CD14-positive monocyte (primary cell): ENCODE measurements at regions not wholly inside any gene's neighbourhood (a gene's known extent, or its start where the extent isn't known, plus 50 kb on each side); places are given as distances from the start of the nearest gene placed in this dataset.

ENCODE experiments used
- DNase-seq, 3 donors: peaks; one replicate each; pipeline ENCODE4 v3.0.0-alpha.2; 2011 to 2022
- H2AFZ ChIP-seq: 2 replicates; pipeline ENCODE4 v1.6.0; 2012; ENCODE audit warnings: mild to moderate bottlenecking, low read depth, low read length, inconsistent platforms; ENCODE audit not compliant: insufficient read depth, poor library complexity, severe bottlenecking
- H3K27ac ChIP-seq, 2 donors: 1 replicate in 1 of 2; 2 replicates in 1 of 2; pipeline ENCODE4 v1.5.1; 2012 to 2013; ENCODE audit warnings: low read length in 2 of 2, control low read depth in 1 of 2, inconsistent platforms in 1 of 2, low read depth in 1 of 2, mild to moderate bottlenecking in 1 of 2
- H3K27me3 ChIP-seq, 2 donors: one replicate each; pipeline versions ENCODE4 v1.6.0 to v1.6.1; 2011 to 2013; ENCODE audit warnings: low read length in 2 of 2; ENCODE audit not compliant: control insufficient read depth in 2 of 2, insufficient read depth in 2 of 2
- H3K36me3 ChIP-seq, 2 donors: replicated peaks in 1 of 2; 1 replicate in 1 of 2; 2 replicates in 1 of 2; pipeline versions ENCODE4 v1.5.1 to v1.6.1; 2012 to 2013; ENCODE audit warnings: low read length in 2 of 2, control low read depth in 1 of 2, inconsistent platforms in 1 of 2, mild to moderate bottlenecking in 1 of 2; ENCODE audit not compliant: insufficient read depth in 2 of 2, control insufficient read depth in 1 of 2
- H3K4me1 ChIP-seq, 2 donors: 1 replicate in 1 of 2; 2 replicates in 1 of 2; pipeline versions ENCODE4 v1.5.1 to v1.6.1; 2012 to 2013; ENCODE audit warnings: low read length in 2 of 2, control low read depth in 1 of 2, inconsistent platforms in 1 of 2, mild to moderate bottlenecking in 1 of 2, moderate library complexity in 1 of 2; ENCODE audit not compliant: insufficient read depth in 2 of 2, control insufficient read depth in 1 of 2
- H3K4me2 ChIP-seq: replicated peaks from 2 replicates; pipeline ENCODE3; 2012; ENCODE audit warnings: low read length, moderate library complexity, mild to moderate bottlenecking; ENCODE audit not compliant: poor library complexity, severe bottlenecking; ENCODE audit errors: extremely low read depth
- H3K4me3 ChIP-seq, 3 experiments: fragments of 200-600 bp in 1 of 3; sonication (generic) in 1 of 3; replicated peaks in 1 of 3; 1 replicate in 2 of 3; 2 replicates in 1 of 3; pipeline ENCODE4 v1.5.1; 2011 to 2013; ENCODE audit warnings: low read length in 3 of 3, mild to moderate bottlenecking in 3 of 3, control low read depth in 2 of 3, low read depth in 2 of 3, inconsistent platforms in 1 of 3, moderate library complexity in 1 of 3
- H3K79me2 ChIP-seq: 2 replicates; pipeline ENCODE4 v1.6.0; 2012; ENCODE audit warnings: mild to moderate bottlenecking, control low read depth, inconsistent platforms, low read length, moderate library complexity; ENCODE audit not compliant: insufficient read depth
- H3K9ac ChIP-seq: 2 replicates; pipeline ENCODE4 v1.6.0; 2017; ENCODE audit warnings: low read length, mild to moderate bottlenecking; ENCODE audit not compliant: insufficient read depth, poor library complexity, severe bottlenecking
- H3K9me3 ChIP-seq, 2 donors: replicated peaks in 1 of 2; 1 replicate in 1 of 2; 2 replicates in 1 of 2; pipeline versions ENCODE4 v1.5.1 to v1.6.1; 2012 to 2013; ENCODE audit warnings: low read length in 2 of 2, control low read depth in 1 of 2; ENCODE audit not compliant: control insufficient read depth in 1 of 2, insufficient read depth in 1 of 2
- H4K20me1 ChIP-seq: 2 replicates; pipeline ENCODE4 v1.6.0; 2012; ENCODE audit warnings: mild to moderate bottlenecking, low read length, control low read depth, moderate library complexity; ENCODE audit not compliant: insufficient read depth
- H3K27ac Mint-ChIP-seq, 7 donors: one replicate each; pipeline ENCODE4 v1.8.0; 2020; ENCODE audit warnings: mild to moderate bottlenecking in 7 of 7, mixed read lengths in 7 of 7, moderate library complexity in 6 of 7, inconsistent platforms in 2 of 7
- H3K27me3 Mint-ChIP-seq, 3 donors: one replicate each; pipeline ENCODE4 v1.8.0; 2021 to 2022; ENCODE audit warnings: low read depth in 3 of 3, mild to moderate bottlenecking in 3 of 3, mixed read lengths in 3 of 3, moderate library complexity in 3 of 3, inconsistent platforms in 1 of 3
- H3K36me3 Mint-ChIP-seq, 2 donors: one replicate each; pipeline ENCODE4 v1.8.0; 2020; ENCODE audit warnings: mixed read lengths in 2 of 2, inconsistent platforms in 1 of 2, mild to moderate bottlenecking in 1 of 2
- H3K4me1 Mint-ChIP-seq: one replicate; pipeline ENCODE4 v1.8.0; 2020; ENCODE audit warnings: mild to moderate bottlenecking, mixed read lengths
- H3K4me3 Mint-ChIP-seq, 2 donors: one replicate each; pipeline ENCODE4 v1.8.0; 2020; ENCODE audit warnings: mild to moderate bottlenecking in 2 of 2, mixed read lengths in 2 of 2, moderate library complexity in 1 of 2
- H3K9me3 Mint-ChIP-seq, 7 donors: one replicate each; pipeline ENCODE4 v1.8.0; 2020 to 2022; ENCODE audit warnings: mixed read lengths in 7 of 7, mild to moderate bottlenecking in 6 of 7, moderate library complexity in 6 of 7, inconsistent platforms in 2 of 7
- CTCF ChIP-seq: fragments of 200-600 bp; IDR thresholded peaks from one replicate; pipeline ENCODE4 v1.8.0; 2022; ENCODE audit warnings: antibody characterized with exemption, mild to moderate bottlenecking
- WGBS: methylation state at CpG from one replicate; pipeline ENCODE4 v1.1.5; 2013; ENCODE audit warnings: missing lambda C conversion rate; ENCODE audit not compliant: insufficient coverage; 5-methylcytosine and 5-hydroxymethylcytosine counted together
- intact Hi-C, 2 donors: fragments of 100-400 bp; cut with micrococcal nuclease; formaldehyde crosslinking; loops; one replicate each; pipeline versions ENCODE4 v1.15.0 to v1.15.1; 2023

GRCh38 chr12:16796168-16796567 lies 190.2 kb upstream of the LMO3 start:
- no peak overlapping the region for H3K4me3 Mint-ChIP-seq
- TF ChIP-seq CTCF, result no peak
- Histone ChIP-seq H3K36me3 (no peaks in the 10 kb centered on the region), H3K27me3 (no peaks in the 10 kb centered on the region), H2AFZ (no peak overlapping the region), H3K9me3 (peaks cover 0 to 2% of the 10 kb centered on the region in 2 donors), H3K4me2 (no peak overlapping the region), H3K9ac (no peak overlapping the region), H3K4me1 (no peaks in the 10 kb centered on the region), H4K20me1 (no peaks in the 10 kb centered on the region), H3K79me2 (no peaks in the 10 kb centered on the region), H3K4me3 (no peak overlapping the region), H3K27ac (no peak overlapping the region)
- no peaks in the 10 kb centered on the region for H3K4me1 Mint-ChIP-seq
- WGBS, result 30% methylated on average over 1 of the region's 1 CpG
- no peak overlapping the region for H3K27ac Mint-ChIP-seq
- no peaks in the 10 kb centered on the region for H3K36me3 Mint-ChIP-seq
- H3K27me3 Mint-ChIP-seq, result no peaks in the 10 kb centered on the region
- DNase-seq, result no peak
- intact Hi-C loops, result no loop called here
- H3K9me3 Mint-ChIP-seq, result peaks cover 0 to 7% (median 3%) of the 10 kb centered on the region in 7 donors

- Mint-ChIP-seq H3K4me3 (no peak overlapping the region), H3K27ac (no peak overlapping the region), H3K9me3 (peaks cover 0 to 5% (median 0%) of the 10 kb centered on the region in 7 donors), H3K4me1 (no peaks in the 10 kb centered on the region), H3K27me3 (no peaks in the 10 kb centered on the region), H3K36me3 (no peaks in the 10 kb centered on the region)
- DNase-seq, result no peak
- H3K27ac ChIP-seq, result no peak overlapping the region
- WGBS, result 44% methylated on average over 1 of the region's 8 CpGs
- H3K4me2 ChIP-seq, result no peak overlapping the region
- no peak overlapping the region for H3K9ac ChIP-seq
- H3K4me1 ChIP-seq, result no peaks in the 10 kb centered on the region
- H3K36me3 ChIP-seq, result no peaks in the 10 kb centered on the region
- H2AFZ ChIP-seq, result no peak overlapping the region
- no peaks in the 10 kb centered on the region for H3K79me2 ChIP-seq
- no peaks in the 10 kb centered on the region for H3K27me3 ChIP-seq
- no peak for TF ChIP-seq CTCF
- H3K4me3 ChIP-seq, result no peak overlapping the region
- intact Hi-C loops, result no loop called here
- H4K20me1 ChIP-seq, result no peaks in the 10 kb centered on the region
- peaks cover 0 to 2% of the 10 kb centered on the region in 2 donors for H3K9me3 ChIP-seq
These were observed 183.3 kb upstream of the LMO3 start for GRCh38 chr12:16789204-16789790.
